Ecto neural progenitor cell (in vitro differentiated cells): ENCODE measurements at regions not wholly inside any gene's neighbourhood (a gene's known extent, or its start where the extent isn't known, plus 50 kb on each side); places are given as distances from the start of the nearest gene placed in this dataset.
A peak's percentile ranks its signal among the peaks of the same experiment; 100 is the strongest.

Source experiments
- DNase-seq: peaks from one replicate; pipeline ENCODE4 v3.0.0-alpha.2; 2018; ENCODE audit warnings: low spot score

DNA sequence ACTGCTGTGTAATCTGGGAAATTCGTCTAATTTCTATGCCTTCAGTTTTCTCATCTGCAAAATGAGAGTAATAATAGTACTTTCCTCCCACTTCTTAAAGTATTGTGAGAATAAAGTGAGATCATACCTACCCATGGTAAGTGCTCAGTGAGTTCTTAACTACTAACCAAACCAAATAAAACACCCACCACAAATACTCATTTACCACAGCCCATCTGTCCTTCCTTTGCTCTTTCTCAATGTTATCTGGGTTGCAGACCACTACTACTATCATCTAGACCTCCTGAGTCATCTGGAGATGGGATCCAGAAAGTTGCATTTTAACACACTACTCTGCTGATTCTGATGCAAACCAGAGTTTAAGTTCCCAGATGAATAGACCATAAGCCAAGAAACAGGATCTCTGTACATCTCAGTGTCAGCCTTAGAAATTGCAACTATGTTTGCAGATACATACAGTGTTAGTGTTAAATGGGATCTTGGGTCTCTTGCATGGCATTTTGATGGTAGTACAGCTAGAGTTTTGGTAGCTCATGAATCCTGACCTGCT lies 105.4 kb upstream of the ATP10B start:
- no peak for DNase-seq

DNA sequence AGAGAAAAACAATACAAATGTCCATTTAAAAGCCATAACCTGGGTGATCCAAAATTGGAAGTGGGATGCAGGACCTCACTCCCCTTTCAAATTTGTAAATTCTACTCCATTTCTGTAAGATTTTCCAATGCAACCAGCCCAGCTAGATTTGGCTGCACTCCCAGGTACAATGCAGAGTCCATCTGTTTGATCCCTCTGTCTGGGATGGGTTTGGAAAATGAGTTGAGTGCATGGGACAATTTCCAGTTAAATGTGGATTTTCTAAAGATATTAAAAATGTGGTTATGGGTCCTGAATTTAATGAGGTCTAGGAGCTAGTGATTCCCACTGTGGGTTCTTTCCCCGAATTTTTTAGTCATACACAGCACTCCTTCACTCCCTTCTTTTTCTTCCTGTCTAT lies 104.0 kb upstream of the ATP10B start:
- DNase-seq, result no peak

DNA sequence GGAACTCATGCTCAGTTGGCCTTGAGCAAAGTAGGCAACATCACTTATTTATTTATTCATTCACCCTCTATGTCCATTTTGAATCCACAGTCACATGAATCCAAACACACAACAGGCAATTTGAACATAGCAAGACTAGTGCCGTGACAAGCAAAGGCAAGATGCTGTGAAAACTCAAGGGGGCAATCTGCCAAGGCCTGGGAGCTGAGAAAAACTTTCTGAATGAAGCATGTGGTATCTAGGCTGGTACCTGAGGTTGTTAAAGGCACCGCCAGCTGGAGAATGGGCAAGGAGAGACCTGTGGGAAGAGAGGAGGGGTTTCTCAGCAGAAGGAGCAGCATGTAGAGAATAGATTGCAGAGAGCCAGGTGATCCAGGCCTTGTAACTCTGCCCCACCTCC lies 98.3 kb upstream of the ATP10B start:
- no peak for DNase-seq

DNA sequence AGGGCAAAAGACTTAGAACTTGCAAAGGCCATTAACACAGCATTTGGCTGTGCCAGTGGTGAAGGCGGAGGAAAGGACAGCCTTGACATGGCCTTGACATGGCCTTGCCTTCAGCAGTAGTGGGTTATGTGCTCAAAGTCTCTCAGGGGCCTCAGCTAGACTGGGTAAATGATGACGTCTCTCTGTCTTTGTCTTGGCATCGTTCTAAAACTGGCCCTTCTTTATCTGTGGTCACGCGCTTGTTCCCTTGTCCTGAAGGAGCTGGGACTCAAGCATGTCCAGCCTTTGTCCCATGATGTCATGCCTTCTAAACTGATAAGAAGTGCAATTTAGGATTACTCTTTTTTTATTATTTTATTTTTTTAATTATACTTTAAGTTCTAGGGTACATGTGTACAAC lies 88.7 kb upstream of the ATP10B start:
- peak; percentile 3 for DNase-seq

DNA sequence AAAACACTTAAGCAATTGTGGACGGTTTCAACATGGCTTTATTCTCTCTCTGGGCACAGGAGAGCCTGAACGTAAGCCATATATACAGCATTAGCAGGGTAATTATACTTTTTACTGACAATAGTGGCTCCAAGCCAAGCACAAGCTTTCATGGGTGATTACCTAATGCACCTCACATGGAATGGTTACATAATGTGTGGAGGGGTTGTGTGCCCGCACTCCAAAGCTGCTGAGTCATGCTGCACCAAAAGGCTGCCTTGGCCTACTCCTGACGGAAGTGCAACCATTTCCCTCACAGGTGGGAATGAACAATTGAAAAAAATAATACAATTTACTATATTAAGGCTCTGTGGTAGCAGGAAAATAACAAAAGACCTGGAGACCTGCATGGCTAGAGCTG lies 86.5 kb upstream of the ATP10B start:
- DNase-seq, result no peak

DNA sequence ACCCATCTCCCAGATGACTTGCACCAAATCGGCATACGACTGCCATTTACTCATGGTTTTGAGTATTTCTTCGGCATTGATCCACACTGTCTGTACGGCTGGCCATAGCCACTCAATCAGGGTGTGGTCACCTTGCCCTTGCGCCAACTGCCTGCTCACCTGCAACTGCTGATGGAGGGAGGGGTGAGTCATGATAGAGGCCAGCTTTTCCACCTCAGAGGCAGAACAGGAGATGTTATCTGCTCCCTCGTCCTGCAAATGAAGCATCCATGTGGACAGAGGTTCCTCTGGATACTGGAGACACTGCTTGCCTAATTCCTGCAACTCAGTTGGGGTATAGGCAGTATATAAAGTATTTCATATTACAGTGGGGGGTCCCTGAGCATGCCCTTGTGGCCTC lies 85.6 kb upstream of the ATP10B start:
- peak; percentile 20 for DNase-seq

DNA sequence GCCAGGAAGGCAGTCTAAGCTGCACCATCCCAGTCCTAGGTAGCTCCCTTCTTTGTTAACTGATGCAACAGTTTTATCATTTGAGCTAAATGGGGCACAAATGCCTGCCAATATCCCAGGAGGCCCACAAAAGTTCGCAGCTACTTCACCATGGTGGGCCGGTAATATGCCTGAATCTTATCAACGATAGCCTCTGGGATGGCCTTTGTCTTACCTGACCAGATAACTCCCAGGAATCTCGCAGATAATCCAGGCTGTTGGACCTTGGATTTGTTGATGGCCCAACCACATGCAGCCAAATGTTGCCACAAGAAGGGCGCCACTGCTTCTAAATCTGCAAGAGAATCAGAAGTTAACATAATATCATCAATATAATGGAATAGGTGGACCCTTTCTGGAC lies 83.8 kb upstream of the ATP10B start:
- DNase-seq, result peak; percentile 2

DNA sequence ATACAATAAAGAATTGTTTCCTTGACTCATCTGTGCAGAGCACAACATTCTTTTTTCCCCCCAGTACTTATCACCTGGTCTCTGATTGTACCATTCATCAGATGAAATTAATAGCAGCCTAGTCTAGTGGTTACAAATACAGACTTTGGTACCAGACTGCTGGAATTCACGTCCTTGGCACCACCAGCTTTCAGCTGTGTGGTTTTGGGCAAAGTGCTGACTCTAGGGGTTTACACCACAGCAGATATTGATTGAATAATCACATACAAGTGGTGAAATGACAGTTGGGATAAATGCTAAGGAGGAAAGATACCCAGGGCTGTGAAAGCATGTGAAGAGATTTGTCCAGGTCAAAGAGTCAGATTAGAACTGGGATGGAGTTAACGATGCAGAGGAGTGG lies 79.3 kb upstream of the ATP10B start:
- DNase-seq, result no peak

DNA sequence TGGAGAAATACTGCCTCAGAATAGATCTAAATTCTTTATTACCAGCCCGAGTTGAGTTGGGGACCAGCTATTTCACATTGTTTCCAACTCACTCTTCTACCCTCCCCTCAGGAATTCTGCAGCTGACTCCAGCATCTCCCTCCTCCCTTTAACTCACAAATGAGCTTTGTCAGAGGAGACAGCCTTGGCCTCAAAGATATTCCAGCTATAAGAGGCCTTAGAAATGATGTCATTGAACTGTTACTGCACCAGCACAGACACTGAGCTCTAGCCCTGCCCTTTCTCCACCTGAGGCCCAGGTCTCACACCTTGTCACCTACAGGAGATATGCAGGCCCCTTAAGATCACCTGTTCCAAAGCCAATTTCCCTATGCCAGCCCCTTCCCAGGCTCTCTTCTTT lies 78.4 kb upstream of the ATP10B start:
- peak; percentile 44 for DNase-seq

DNA sequence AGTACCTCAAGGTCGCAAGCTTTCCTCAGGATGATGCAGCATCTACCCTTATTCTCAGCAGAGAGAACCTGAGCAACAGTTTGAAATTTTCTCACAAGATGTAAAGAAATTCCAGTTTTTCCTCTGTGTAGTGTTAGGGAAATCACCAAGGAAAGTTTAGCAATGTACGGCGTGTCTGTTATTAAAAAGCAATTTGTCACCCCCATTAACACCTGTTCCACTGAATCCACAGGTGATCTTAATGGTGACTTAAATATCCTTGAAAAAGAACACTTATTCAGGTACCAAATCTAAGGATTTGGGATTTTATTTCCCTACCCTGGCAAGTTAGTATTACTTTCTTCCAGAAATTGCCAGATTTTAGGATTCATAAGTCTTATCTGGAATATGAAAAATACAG lies 77.9 kb upstream of the ATP10B start:
- DNase-seq, result no peak

DNA sequence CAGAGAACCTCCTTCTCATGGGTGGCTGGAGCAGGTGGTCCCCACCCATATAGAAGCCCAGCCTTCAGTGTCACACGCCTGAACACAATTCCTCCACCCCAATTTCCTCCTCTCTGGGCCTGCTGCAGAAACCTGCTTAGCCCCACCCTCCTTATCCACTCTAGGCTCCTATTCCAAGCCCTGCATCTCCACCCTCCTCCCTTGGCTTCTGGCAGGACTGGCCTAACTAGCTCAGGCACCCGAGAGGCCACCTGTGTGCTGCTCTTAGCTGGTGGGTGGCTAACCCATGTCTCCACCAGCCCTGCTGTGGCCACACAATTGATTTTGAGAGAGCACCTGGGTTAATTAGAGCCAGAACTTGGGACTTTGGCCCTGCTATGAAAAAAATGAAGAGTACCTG lies 77.3 kb upstream of the ATP10B start:
- DNase-seq, result peak; percentile 33

DNA sequence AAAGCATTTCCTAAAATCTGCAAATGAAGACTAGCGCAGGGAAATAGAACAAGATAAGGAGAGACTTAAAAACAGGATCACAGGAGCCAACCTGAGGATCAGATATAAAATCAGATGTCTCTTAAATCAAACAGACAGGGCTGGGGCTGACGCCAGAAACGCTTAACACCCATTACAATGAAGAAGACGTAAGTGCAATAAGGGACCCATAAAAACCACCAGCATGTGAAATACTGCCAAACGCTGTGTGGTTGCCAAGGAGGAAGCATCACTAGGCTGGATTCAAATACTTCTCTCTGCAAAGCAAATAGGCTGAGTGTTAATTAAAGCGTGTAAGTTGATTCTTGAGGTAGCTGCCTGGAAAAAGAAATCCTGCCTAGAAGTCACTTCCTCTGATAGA lies 74.4 kb upstream of the ATP10B start:
- no peak for DNase-seq

DNA sequence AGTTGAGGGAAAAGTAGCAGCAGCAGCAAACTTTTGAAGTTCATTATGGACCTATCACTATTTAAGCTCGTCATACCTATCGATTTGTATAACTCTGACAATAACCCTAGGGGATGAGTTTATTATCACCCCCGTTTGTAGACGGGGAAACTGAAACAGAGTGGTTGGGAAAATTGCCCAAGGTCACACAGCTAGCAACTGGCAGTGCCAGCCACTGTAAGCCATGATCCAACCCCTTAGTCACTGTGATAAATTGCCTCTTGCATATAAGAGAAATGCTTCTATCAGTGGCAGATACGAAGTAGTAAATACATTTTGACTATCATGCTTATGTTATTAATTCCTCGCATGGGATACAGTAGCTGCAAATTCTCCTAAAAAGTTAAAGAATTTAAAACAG lies 73.3 kb upstream of the ATP10B start:
- DNase-seq, result no peak

DNA sequence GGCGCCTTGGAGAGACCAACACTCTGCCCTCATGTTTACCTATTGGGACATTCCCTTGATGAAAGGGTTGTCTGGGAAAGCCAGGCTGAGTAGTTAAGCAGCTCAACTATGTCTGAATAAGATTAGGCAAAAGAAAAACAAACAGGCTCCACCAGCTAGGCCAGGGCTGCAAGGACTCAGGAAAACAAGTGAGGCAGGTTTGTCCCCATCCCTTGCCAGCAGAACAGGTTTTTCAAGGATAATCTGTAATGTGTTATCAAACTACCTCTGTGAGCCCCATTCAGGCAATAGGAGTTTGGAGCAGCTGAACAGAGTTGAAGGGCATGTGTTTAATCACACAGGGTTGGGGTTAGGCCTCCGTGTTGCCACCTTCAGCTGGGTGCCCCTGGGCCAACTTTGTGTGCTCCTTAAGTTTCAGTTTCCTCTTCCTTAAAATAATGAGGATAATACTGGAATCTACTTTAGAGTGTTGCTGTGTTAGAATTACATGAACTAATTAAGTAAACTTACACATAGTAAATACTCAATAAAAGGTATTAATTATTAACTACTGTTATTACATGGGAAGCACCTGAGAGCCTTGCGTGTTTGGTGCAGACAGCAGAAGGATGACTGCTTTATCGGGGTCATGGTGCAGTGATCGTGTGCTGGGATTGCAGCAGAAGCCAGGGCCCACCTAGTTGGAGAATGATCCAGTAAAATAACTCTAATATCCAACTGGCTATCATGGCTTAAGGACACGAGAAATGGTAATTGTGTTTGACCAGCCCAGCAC lies 72.1 kb upstream of the ATP10B start:
- peak; percentile 63 for DNase-seq

DNA sequence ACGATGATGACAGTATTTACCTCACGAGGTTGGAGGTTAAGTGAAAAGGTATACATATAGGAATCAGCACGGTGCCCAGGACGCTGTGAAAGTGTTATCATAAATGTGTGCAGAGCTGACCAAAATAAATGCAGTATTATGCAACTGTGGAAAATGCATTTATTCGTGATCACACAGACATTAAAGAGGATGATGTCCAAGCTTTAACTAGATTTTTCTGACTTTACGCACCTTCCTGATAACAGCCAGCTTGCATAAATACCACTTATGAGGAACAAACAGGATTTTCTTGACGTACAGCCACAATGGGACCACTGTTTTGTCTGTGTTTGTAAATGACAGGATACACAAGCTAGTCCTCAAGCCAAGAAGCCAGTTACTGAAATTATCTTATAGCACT lies 71.4 kb upstream of the ATP10B start:
- DNase-seq, result no peak

DNA sequence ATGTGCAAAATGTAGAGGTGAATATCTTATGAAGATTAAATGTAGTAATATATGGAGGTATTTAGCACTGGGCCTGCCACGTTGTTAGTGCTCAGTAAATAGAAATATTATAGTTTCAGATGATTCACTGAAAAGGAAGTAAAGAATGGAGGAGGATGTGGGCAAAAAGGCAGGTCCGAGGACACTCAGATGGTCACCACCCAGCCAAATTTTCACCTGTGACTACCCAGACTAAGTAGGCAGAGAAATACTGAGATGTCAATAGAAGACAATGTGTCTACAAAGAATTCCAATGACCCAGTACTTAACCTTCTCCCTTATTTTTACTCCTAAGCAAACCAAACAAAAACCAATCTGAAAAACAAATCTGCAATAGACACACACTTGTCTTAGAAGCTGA lies 70.3 kb upstream of the ATP10B start:
- DNase-seq, result no peak

DNA sequence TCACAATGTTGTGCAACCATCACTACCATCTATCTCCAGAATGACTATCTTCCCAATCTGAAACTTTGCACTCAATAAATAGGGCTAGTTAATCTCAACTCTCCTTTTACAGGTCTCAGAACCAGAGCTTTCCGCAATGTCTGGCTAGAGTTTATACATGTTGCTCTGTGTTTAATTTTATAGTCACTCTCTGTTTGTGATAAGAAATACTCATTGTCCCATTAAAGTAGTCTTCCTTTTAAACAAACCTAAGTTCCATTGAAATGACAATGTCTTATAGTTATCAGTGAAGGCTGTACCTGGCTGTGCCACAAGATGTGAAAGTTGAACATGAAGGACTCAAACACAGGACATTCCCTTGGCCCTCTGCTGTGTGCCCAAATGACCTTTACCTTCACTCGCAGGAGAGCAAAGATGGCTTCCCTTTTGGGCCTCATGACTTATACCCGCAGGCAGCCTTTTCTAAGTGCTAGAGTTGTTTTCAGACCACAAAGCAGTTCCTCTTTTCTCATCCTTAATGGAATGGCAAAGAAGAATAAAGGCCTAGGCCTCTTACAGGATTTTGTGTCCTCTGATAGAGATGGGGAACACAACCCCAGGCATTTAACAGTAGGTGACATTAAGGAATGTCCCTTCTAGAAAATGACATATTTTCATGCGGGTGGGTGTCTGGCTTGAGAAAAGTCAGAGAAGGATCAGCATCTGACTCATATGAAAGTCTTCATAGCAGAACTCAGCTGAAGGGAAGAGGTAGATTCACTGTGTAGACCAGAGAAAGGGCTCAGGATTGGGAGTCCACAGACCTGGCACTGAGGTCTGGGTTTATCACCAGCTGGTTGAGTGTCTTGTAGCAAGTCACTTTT lies 69.6 kb upstream of the ATP10B start:
- DNase-seq, result no peak

DNA sequence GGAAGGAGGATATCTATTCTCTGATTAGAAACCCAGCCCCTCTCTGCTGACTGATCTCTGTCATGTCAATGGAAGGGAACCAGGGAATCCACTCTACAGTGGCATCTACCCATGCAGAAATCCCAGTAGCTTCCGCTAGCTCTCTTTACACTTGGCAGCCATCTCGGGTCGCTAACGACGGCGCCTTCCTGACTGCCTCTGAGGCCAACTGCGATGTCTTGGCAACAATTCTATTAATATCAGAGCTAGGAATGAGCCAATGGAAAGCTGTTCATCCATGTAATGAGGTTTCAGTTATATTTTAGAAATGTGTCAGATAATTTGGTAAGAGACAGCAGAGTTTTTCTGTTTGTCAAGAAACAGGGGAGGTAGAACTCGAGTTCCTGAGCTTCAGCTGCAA lies 67.6 kb upstream of the ATP10B start:
- DNase-seq, result no peak

DNA sequence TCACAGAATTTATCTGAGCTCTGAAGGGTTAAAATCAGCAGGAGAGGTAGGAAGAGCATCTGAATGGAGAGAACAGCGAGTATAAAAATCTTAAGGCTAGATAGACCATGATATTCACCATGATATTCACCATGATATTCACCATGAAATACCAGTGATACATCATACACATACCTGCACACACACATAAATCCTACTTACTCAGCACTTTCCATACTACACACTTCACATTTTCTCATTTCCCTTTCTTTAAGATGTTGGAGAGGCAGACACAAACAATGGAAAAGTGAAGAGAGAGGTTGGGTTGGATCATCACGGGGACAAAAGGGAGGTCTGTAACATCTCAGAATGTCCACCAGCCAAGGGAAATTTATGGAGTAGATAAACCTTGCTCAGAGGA lies 66.4 kb upstream of the ATP10B start:
- DNase-seq, result no peak

DNA sequence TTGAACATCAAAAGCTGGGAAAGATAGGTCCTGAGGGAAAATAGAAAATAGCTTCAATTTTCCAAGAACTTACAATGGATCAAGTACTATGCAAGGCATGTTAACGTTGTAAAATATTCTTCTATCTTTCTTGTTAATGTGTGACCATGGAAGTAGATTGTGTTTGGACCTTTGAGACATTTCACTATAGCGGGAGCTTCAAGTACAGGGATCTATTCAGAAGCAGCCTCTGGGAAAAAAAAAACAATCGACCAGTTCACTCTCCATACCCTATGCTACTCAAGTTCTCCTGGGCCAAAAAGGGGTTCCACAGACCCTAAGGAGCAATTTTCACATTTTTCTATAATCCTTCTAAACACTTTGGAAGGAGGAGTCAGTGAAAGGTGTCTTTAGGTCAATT lies 54.1 kb upstream of the ATP10B start:
- no peak for DNase-seq

DNA sequence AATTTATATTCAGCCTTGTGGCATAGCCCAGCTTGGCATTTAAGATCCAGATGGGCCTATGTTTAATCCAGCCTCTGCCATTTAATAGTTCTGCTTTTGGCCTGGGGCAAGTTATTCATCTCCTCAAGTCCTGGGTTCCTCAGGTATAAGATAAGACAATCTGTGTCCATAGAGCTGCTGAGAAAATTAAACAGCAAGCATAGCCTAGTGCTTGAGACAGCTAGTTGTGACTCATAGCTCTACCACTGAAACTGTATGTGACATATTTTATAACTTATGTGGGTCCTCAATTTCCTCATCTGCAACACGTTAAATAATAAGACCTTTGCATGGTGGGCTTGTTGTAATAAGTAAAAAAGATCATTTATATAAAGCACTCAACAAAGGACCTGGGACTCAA lies 53.3 kb upstream of the ATP10B start:
- DNase-seq, result no peak

DNA sequence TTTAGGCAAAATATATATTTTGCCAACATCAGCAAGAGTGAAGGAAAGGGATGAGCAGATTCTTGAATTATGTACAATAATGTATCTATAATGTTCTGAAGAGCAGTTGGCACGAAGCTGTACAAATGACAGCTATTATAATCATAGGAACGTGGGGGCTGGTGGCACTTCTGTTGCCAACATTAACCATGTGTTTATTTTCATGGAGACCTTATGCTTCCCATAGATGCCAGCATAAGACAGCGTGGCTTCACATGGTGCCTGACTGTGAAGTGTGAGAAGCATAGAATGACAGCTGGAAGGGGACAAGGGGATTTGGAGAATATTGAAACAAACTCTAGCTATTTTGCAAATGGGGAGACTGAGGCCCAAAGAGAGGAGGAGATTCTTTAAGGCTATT lies 52.6 kb upstream of the ATP10B start:
- no peak for DNase-seq

DNA sequence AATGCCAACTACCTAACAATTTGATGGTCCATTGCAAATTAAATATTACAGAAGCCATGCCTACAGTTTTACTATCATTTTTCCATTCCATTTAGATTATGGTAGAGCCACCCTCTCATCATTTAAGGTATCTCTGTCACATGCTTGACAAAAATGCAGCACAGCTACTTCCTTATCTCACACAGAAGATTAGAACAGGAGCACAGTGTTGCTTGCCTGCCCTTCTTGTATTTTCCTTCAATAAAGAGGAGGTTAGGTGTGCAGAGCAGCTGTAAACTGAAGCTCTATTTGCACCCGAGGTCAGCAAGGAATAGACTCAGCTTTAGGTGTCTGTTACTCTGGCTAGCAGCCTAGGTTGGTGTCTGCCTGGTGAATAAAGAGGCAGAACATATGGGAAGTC lies 51.5 kb upstream of the ATP10B start:
- DNase-seq, result no peak
